HCT116 (cell line): ENCODE measurements at regions not wholly inside any gene's neighbourhood (a gene's known extent, or its start where the extent isn't known, plus 50 kb on each side); places are given as distances from the start of the nearest gene placed in this dataset.

Source experiments
- ATAC-seq: fragments of 200-7000 bp; cut with Tn5 transposase; 2 replicates; pipeline ENCODE4 v1.9.1; 2020; ENCODE audit warnings: mild to moderate bottlenecking, moderate library complexity
- BruUV-seq: library from RNA; stranded (reverse); fragments of 400-500 nt; replicated peaks from 2 replicates; lab custom pipeline; 2021; lab: Mats Ljungman, UMichigan
- CTCF ChIA-PET: fragments of 300-600 bp; sonication (Branson Sonifier 250); formaldehyde crosslinking; loops from one replicate; lab custom pipeline; 2021; ENCODE audit warnings: antibody characterized with exemption; lab: Charles Lee
- POLR2A ChIA-PET: fragments of 300-600, 350-600 bp; sonication (Branson Sonifier 250); formaldehyde crosslinking; loops from one replicate; lab custom pipeline; 2021; ENCODE audit warnings: antibody characterized with exemption; lab: Charles Lee
- RAD21 ChIA-PET, 2 experiments: fragments of 300-600 bp; sonication (Branson Sonifier 250); formaldehyde crosslinking; loops; one replicate each; lab custom pipeline; 2023; ENCODE audit warnings: low total read pairs in 2 of 2; ENCODE audit not compliant: uncharacterized antibody in 2 of 2, unreplicated experiment in 2 of 2, low non-redundant PET in 1 of 2; lab: Charles Lee
- DNase-seq: peaks from one replicate; pipeline ENCODE4 v3.0.0-alpha.2; 2010; ENCODE audit warnings: low read depth, low spot score
- H2AFZ ChIP-seq: fragments of 200-600 bp; shearing (Covaris generic), sonication (generic); 2 replicates; pipeline ENCODE4 v1.6.1; 2017; ENCODE audit warnings: low read depth, mixed run types, mixed read lengths, antibody characterized with exemption, low read length; ENCODE audit not compliant: poor library complexity, severe bottlenecking
- H3K27ac ChIP-seq: 2 replicates; pipeline ENCODE4 v1.5.1; 2012; ENCODE audit warnings: low read depth, low read length
- H3K27me3 ChIP-seq: fragments of 200-600 bp; sonication (generic); 2 replicates; pipeline ENCODE4 v1.6.1; 2016; ENCODE audit warnings: mixed run types, low read length, mixed read lengths; ENCODE audit not compliant: insufficient read depth
- H3K36me3 ChIP-seq, 2 experiments: fragments of 200-500 bp in 1 of 2; fragments of 200-600 bp in 1 of 2; sonication (Bioruptor generic) in 1 of 2; sonication (generic) in 1 of 2; 2 replicates each; pipeline versions ENCODE4 v1.5.1 to v1.6.1; 2014 to 2016; ENCODE audit warnings: low read length in 2 of 2, inconsistent platforms in 1 of 2, mixed read lengths in 1 of 2, mixed run types in 1 of 2; ENCODE audit not compliant: insufficient read depth in 2 of 2, control insufficient read depth in 1 of 2
- H3K4me1 ChIP-seq, 2 experiments: fragments of 200-600 bp in 1 of 2; sonication (generic) in 1 of 2; 2 replicates each; pipeline versions ENCODE4 v1.5.1 to v1.6.1; 2012 to 2017; ENCODE audit warnings: low read length in 2 of 2, inconsistent platforms in 1 of 2, mild to moderate bottlenecking in 1 of 2, mixed read lengths in 1 of 2, mixed run types in 1 of 2, moderate library complexity in 1 of 2; ENCODE audit not compliant: insufficient read depth in 2 of 2, control insufficient read depth in 1 of 2
- H3K4me2 ChIP-seq: fragments of 200-600 bp; sonication (generic); 2 replicates; pipeline ENCODE4 v1.6.1; 2017; ENCODE audit warnings: mixed run types, low read length, mixed read lengths
- H3K4me3 ChIP-seq, 2 experiments: fragments of 200-600 bp in 1 of 2; sonication (generic) in 1 of 2; replicated peaks in 1 of 2; 2 replicates each; pipeline ENCODE4 v1.5.1; 2011 to 2016; ENCODE audit warnings: low read length in 2 of 2, control low read depth in 1 of 2, low read depth in 1 of 2, mild to moderate bottlenecking in 1 of 2, mixed read lengths in 1 of 2, mixed run types in 1 of 2
- H3K79me2 ChIP-seq: fragments of 200-600 bp; sonication (generic); 2 replicates; pipeline ENCODE4 v1.6.1; 2017; ENCODE audit warnings: mild to moderate bottlenecking, mixed run types, low read length, moderate library complexity, mixed read lengths; ENCODE audit not compliant: insufficient read depth
- H3K9ac ChIP-seq: fragments of 200-600 bp; sonication (generic); 2 replicates; pipeline ENCODE4 v1.6.1; 2016; ENCODE audit warnings: low read length, mixed read lengths
- H3K9me2 ChIP-seq: fragments of 200-600 bp; sonication (generic), shearing (Covaris generic); 2 replicates; pipeline ENCODE4 v1.6.1; 2017; ENCODE audit warnings: mixed run types, mild to moderate bottlenecking, moderate library complexity; ENCODE audit not compliant: insufficient read depth
- H3K9me3 ChIP-seq, 2 experiments: fragments of 200-500 bp in 1 of 2; fragments of 200-600 bp in 1 of 2; sonication (Bioruptor generic) in 1 of 2; sonication (generic) in 1 of 2; 2 replicates each; pipeline ENCODE4 v1.6.1; 2014 to 2017; ENCODE audit warnings: low read length in 2 of 2, mixed read lengths in 2 of 2, inconsistent platforms in 1 of 2, low read depth in 1 of 2, mild to moderate bottlenecking in 1 of 2, mixed run types in 1 of 2, moderate library complexity in 1 of 2; ENCODE audit not compliant: control insufficient read depth in 1 of 2, insufficient read depth in 1 of 2
- H4K20me1 ChIP-seq: fragments of 200-600 bp; sonication (generic), shearing (Covaris generic); 2 replicates; pipeline ENCODE4 v1.6.1; 2017; ENCODE audit warnings: mixed run types, mild to moderate bottlenecking, moderate library complexity; ENCODE audit not compliant: insufficient read depth
- ATF3 ChIP-seq: IDR thresholded peaks from 2 replicates; pipeline ENCODE4 v1.6.1; 2012
- CBX3 ChIP-seq: IDR thresholded peaks from 2 replicates; pipeline ENCODE4 v1.6.1; 2012; ENCODE audit warnings: low read depth
- CEBPB ChIP-seq: IDR thresholded peaks from 2 replicates; pipeline ENCODE4 v1.6.1; 2012; ENCODE audit warnings: low read depth
- EGR1 ChIP-seq: IDR thresholded peaks from 2 replicates; pipeline ENCODE4 v1.6.1; 2012; ENCODE audit warnings: low read depth
- ELF1 ChIP-seq: IDR thresholded peaks from 2 replicates; pipeline ENCODE4 v1.6.1; 2012; ENCODE audit warnings: low read depth, borderline replicate concordance
- EZH2 ChIP-seq: fragments of 200-600 bp; sonication (generic); IDR thresholded peaks from 2 replicates; pipeline ENCODE4 v1.6.1; 2017; ENCODE audit warnings: antibody characterized with exemption, mixed run types
- EZH2phosphoT487 ChIP-seq: fragments of 200-600 bp; IDR thresholded peaks from 2 replicates; pipeline ENCODE4 v1.6.1; 2018; ENCODE audit warnings: antibody characterized with exemption, borderline replicate concordance
- FOSL1 ChIP-seq: IDR thresholded peaks from 2 replicates; pipeline ENCODE4 v1.6.1; 2012; ENCODE audit warnings: low read depth
- JUND ChIP-seq: IDR thresholded peaks from 2 replicates; pipeline ENCODE4 v1.6.1; 2012
- POLR2A ChIP-seq: IDR thresholded peaks from 2 replicates; pipeline ENCODE4 v1.7.0; 2011; ENCODE audit warnings: borderline replicate concordance; ENCODE audit not compliant: insufficient read depth, insufficient read length; ENCODE audit errors: extremely low read depth
- POLR2AphosphoS5 ChIP-seq: IDR thresholded peaks from 2 replicates; pipeline ENCODE4 v1.6.1; 2011; ENCODE audit warnings: mild to moderate bottlenecking, low read depth, low read length, moderate library complexity
- RAD21 ChIP-seq: IDR thresholded peaks from 2 replicates; pipeline ENCODE4 v1.6.1; 2012; ENCODE audit warnings: low read depth, mild to moderate bottlenecking
- SIN3A ChIP-seq: IDR thresholded peaks from 2 replicates; pipeline ENCODE4 v1.6.1; 2012; ENCODE audit warnings: low read depth
- SRF ChIP-seq: IDR thresholded peaks from 2 replicates; pipeline ENCODE4 v1.6.1; 2012; ENCODE audit warnings: low read depth
- intact Hi-C: fragments of 100-400 bp; cut with micrococcal nuclease; formaldehyde crosslinking; loops from 2 replicates; pipeline ENCODE4 v1.10.0; 2022
- TF ChIP-seq, protein P1 (sequence below): IDR thresholded peaks from 2 replicates; pipeline ENCODE4 v1.6.1; 2012; ENCODE audit warnings: low read depth
- TF ChIP-seq, protein P2 (sequence below), 3 experiments: fragments of 200-600 bp in 1 of 3; sonication (generic) in 1 of 3; IDR thresholded peaks in 2 of 3; conservative IDR thresholded peaks in 1 of 3; 2 replicates each; pipeline ENCODE4 v1.5.1; 2012 to 2017; ENCODE audit warnings: low read depth in 2 of 3, low read length in 2 of 3, antibody characterized with exemption in 1 of 3, borderline replicate concordance in 1 of 3, control low read depth in 1 of 3, mild to moderate bottlenecking in 1 of 3, mixed read lengths in 1 of 3, mixed run types in 1 of 3, moderate library complexity in 1 of 3; ENCODE audit not compliant: insufficient read depth in 1 of 3

DNA sequence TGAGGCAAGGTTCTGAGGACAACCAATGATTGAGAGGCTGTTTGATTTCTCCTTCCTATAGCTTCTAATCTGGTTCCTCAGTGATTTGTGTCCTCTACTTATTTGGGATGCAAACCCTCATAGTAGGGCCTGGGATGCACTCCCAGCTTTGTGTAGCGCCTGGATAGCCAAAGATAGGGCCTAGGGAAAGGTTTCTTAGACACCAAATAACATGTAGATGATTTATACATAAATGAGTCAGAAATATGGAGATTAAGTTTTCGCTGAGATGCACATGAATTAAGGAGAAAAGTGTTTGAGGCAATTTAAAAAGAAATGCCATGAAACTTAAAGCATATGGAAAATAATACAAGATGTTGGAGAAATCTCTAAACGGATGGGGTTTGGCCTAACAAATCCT, 66.0 kb upstream of the LMO4 start:
- no peak for TF ChIP-seq JUND
- no peak for TF ChIP-seq POLR2AphosphoS5
- TF ChIP-seq POLR2A = no peak
- no peak for TF ChIP-seq ATF3
- no peak for TF ChIP-seq EZH2phosphoT487
- TF ChIP-seq EGR1 = no peak
- intact Hi-C loops = no loop called here
- Histone ChIP-seq H3K27ac (no peak overlapping the region), H3K4me2 (no peak overlapping the region), H3K79me2 (no peaks in the 10 kb centered on the region), H3K9ac (no peak overlapping the region), H3K36me3 (no peaks in the 10 kb centered on the region), H3K9me3 (no peaks in the 10 kb centered on the region), H2AFZ (no peak overlapping the region), H3K4me3 (no peak overlapping the region), H4K20me1 (no peaks in the 10 kb centered on the region), H3K9me2 (no peaks in the 10 kb centered on the region), H3K27me3 (no peaks in the 10 kb centered on the region), H3K4me1 (no peaks in the 10 kb centered on the region)
- ChIA-PET CTCF (no interaction called here), RAD21 (no interaction called here), POLR2A (no interaction called here)
- no peak for DNase-seq
- no TSS peak for BruUV-seq
- no peak for ATAC-seq

DNA sequence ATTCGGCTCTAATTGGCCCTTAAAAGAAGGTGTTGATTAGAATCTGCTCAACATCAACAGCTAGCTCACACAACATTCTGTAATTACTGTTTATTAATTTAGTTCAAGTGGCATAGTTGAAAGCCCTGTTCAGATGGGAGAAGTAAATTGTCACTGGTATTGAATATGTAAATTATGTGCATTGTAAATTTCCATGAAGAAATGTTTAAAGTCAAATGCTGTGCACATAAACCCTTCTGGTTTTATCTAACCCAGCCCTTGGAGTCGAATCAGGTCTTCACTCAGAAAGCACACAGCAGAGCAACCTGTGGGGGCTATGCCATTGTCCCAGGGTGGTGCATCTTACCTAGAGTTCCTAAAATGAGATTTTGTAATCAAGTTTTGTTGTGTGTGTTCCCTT, 65.4 kb upstream of the LMO4 start:
- Histone ChIP-seq H2AFZ (no peak overlapping the region), H3K4me1 (no peaks in the 10 kb centered on the region), H3K27ac (no peak overlapping the region), H3K4me3 (no peak overlapping the region), H3K9ac (no peak overlapping the region), H3K4me2 (no peak overlapping the region), H4K20me1 (no peaks in the 10 kb centered on the region), H3K9me2 (no peaks in the 10 kb centered on the region), H3K36me3 (no peaks in the 10 kb centered on the region), H3K9me3 (no peaks in the 10 kb centered on the region), H3K27me3 (no peaks in the 10 kb centered on the region), H3K79me2 (no peaks in the 10 kb centered on the region)
- ATAC-seq (no peak), DNase-seq (no peak)
- RAD21 ChIA-PET = no interaction called here
- CTCF ChIA-PET = no interaction called here
- intact Hi-C loops = no loop called here
- no TSS peak for BruUV-seq
- TF ChIP-seq, protein P1, sequence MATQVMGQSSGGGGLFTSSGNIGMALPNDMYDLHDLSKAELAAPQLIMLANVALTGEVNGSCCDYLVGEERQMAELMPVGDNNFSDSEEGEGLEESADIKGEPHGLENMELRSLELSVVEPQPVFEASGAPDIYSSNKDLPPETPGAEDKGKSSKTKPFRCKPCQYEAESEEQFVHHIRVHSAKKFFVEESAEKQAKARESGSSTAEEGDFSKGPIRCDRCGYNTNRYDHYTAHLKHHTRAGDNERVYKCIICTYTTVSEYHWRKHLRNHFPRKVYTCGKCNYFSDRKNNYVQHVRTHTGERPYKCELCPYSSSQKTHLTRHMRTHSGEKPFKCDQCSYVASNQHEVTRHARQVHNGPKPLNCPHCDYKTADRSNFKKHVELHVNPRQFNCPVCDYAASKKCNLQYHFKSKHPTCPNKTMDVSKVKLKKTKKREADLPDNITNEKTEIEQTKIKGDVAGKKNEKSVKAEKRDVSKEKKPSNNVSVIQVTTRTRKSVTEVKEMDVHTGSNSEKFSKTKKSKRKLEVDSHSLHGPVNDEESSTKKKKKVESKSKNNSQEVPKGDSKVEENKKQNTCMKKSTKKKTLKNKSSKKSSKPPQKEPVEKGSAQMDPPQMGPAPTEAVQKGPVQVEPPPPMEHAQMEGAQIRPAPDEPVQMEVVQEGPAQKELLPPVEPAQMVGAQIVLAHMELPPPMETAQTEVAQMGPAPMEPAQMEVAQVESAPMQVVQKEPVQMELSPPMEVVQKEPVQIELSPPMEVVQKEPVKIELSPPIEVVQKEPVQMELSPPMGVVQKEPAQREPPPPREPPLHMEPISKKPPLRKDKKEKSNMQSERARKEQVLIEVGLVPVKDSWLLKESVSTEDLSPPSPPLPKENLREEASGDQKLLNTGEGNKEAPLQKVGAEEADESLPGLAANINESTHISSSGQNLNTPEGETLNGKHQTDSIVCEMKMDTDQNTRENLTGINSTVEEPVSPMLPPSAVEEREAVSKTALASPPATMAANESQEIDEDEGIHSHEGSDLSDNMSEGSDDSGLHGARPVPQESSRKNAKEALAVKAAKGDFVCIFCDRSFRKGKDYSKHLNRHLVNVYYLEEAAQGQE = no peak
- TF ChIP-seq CBX3 = no peak
- no peak for TF ChIP-seq POLR2AphosphoS5
- TF ChIP-seq SRF = no peak
- no peak for TF ChIP-seq POLR2A
- no peak for TF ChIP-seq RAD21
- no peak for TF ChIP-seq EZH2
- TF ChIP-seq, protein P2, sequence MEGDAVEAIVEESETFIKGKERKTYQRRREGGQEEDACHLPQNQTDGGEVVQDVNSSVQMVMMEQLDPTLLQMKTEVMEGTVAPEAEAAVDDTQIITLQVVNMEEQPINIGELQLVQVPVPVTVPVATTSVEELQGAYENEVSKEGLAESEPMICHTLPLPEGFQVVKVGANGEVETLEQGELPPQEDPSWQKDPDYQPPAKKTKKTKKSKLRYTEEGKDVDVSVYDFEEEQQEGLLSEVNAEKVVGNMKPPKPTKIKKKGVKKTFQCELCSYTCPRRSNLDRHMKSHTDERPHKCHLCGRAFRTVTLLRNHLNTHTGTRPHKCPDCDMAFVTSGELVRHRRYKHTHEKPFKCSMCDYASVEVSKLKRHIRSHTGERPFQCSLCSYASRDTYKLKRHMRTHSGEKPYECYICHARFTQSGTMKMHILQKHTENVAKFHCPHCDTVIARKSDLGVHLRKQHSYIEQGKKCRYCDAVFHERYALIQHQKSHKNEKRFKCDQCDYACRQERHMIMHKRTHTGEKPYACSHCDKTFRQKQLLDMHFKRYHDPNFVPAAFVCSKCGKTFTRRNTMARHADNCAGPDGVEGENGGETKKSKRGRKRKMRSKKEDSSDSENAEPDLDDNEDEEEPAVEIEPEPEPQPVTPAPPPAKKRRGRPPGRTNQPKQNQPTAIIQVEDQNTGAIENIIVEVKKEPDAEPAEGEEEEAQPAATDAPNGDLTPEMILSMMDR (IDR thresholded peaks at IDR 0.05 in 2 of 3, conservative IDR thresholded peaks at IDR 0.05 in 1 of 3; ENCODE audit: borderline replicate concordance in 1 of 3, insufficient read depth in 1 of 3, low read depth in 2 of 3, low read length in 2 of 3) = no peak
- no peak for TF ChIP-seq EZH2phosphoT487
- TF ChIP-seq CEBPB = no peak
- no peak for TF ChIP-seq JUND
- no peak for TF ChIP-seq ELF1
- TF ChIP-seq SIN3A = no peak
- no peak for TF ChIP-seq FOSL1
- TF ChIP-seq ATF3 = no peak
- POLR2A ChIA-PET = no interaction called here
